CD14-positive monocyte (primary cell): ENCODE measurements at regions not wholly inside any gene's neighbourhood (a gene's known extent, or its start where the extent isn't known, plus 50 kb on each side); places are given as distances from the start of the nearest gene placed in this dataset.

Experiments
- DNase-seq, 3 donors: peaks; one replicate each; pipeline ENCODE4 v3.0.0-alpha.2; 2011 to 2022
- H2AFZ ChIP-seq: 2 replicates; pipeline ENCODE4 v1.6.0; 2012; ENCODE audit warnings: mild to moderate bottlenecking, low read depth, low read length, inconsistent platforms; ENCODE audit not compliant: insufficient read depth, poor library complexity, severe bottlenecking
- H3K27ac ChIP-seq, 2 donors: 1 replicate in 1 of 2; 2 replicates in 1 of 2; pipeline ENCODE4 v1.5.1; 2012 to 2013; ENCODE audit warnings: low read length in 2 of 2, control low read depth in 1 of 2, inconsistent platforms in 1 of 2, low read depth in 1 of 2, mild to moderate bottlenecking in 1 of 2
- H3K27me3 ChIP-seq, 2 donors: one replicate each; pipeline versions ENCODE4 v1.6.0 to v1.6.1; 2011 to 2013; ENCODE audit warnings: low read length in 2 of 2; ENCODE audit not compliant: control insufficient read depth in 2 of 2, insufficient read depth in 2 of 2
- H3K36me3 ChIP-seq, 2 donors: replicated peaks in 1 of 2; 1 replicate in 1 of 2; 2 replicates in 1 of 2; pipeline versions ENCODE4 v1.5.1 to v1.6.1; 2012 to 2013; ENCODE audit warnings: low read length in 2 of 2, control low read depth in 1 of 2, inconsistent platforms in 1 of 2, mild to moderate bottlenecking in 1 of 2; ENCODE audit not compliant: insufficient read depth in 2 of 2, control insufficient read depth in 1 of 2
- H3K4me1 ChIP-seq, 2 donors: 1 replicate in 1 of 2; 2 replicates in 1 of 2; pipeline versions ENCODE4 v1.5.1 to v1.6.1; 2012 to 2013; ENCODE audit warnings: low read length in 2 of 2, control low read depth in 1 of 2, inconsistent platforms in 1 of 2, mild to moderate bottlenecking in 1 of 2, moderate library complexity in 1 of 2; ENCODE audit not compliant: insufficient read depth in 2 of 2, control insufficient read depth in 1 of 2
- H3K4me2 ChIP-seq: replicated peaks from 2 replicates; pipeline ENCODE3; 2012; ENCODE audit warnings: low read length, moderate library complexity, mild to moderate bottlenecking; ENCODE audit not compliant: poor library complexity, severe bottlenecking; ENCODE audit errors: extremely low read depth
- H3K4me3 ChIP-seq, 3 experiments: fragments of 200-600 bp in 1 of 3; sonication (generic) in 1 of 3; replicated peaks in 1 of 3; 1 replicate in 2 of 3; 2 replicates in 1 of 3; pipeline ENCODE4 v1.5.1; 2011 to 2013; ENCODE audit warnings: low read length in 3 of 3, mild to moderate bottlenecking in 3 of 3, control low read depth in 2 of 3, low read depth in 2 of 3, inconsistent platforms in 1 of 3, moderate library complexity in 1 of 3
- H3K79me2 ChIP-seq: 2 replicates; pipeline ENCODE4 v1.6.0; 2012; ENCODE audit warnings: mild to moderate bottlenecking, control low read depth, inconsistent platforms, low read length, moderate library complexity; ENCODE audit not compliant: insufficient read depth
- H3K9ac ChIP-seq: 2 replicates; pipeline ENCODE4 v1.6.0; 2017; ENCODE audit warnings: low read length, mild to moderate bottlenecking; ENCODE audit not compliant: insufficient read depth, poor library complexity, severe bottlenecking
- H3K9me3 ChIP-seq, 2 donors: replicated peaks in 1 of 2; 1 replicate in 1 of 2; 2 replicates in 1 of 2; pipeline versions ENCODE4 v1.5.1 to v1.6.1; 2012 to 2013; ENCODE audit warnings: low read length in 2 of 2, control low read depth in 1 of 2; ENCODE audit not compliant: control insufficient read depth in 1 of 2, insufficient read depth in 1 of 2
- H4K20me1 ChIP-seq: 2 replicates; pipeline ENCODE4 v1.6.0; 2012; ENCODE audit warnings: mild to moderate bottlenecking, low read length, control low read depth, moderate library complexity; ENCODE audit not compliant: insufficient read depth
- H3K27ac Mint-ChIP-seq, 7 donors: one replicate each; pipeline ENCODE4 v1.8.0; 2020; ENCODE audit warnings: mild to moderate bottlenecking in 7 of 7, mixed read lengths in 7 of 7, moderate library complexity in 6 of 7, inconsistent platforms in 2 of 7
- H3K27me3 Mint-ChIP-seq, 3 donors: one replicate each; pipeline ENCODE4 v1.8.0; 2021 to 2022; ENCODE audit warnings: low read depth in 3 of 3, mild to moderate bottlenecking in 3 of 3, mixed read lengths in 3 of 3, moderate library complexity in 3 of 3, inconsistent platforms in 1 of 3
- H3K36me3 Mint-ChIP-seq, 2 donors: one replicate each; pipeline ENCODE4 v1.8.0; 2020; ENCODE audit warnings: mixed read lengths in 2 of 2, inconsistent platforms in 1 of 2, mild to moderate bottlenecking in 1 of 2
- H3K4me1 Mint-ChIP-seq: one replicate; pipeline ENCODE4 v1.8.0; 2020; ENCODE audit warnings: mild to moderate bottlenecking, mixed read lengths
- H3K4me3 Mint-ChIP-seq, 2 donors: one replicate each; pipeline ENCODE4 v1.8.0; 2020; ENCODE audit warnings: mild to moderate bottlenecking in 2 of 2, mixed read lengths in 2 of 2, moderate library complexity in 1 of 2
- H3K9me3 Mint-ChIP-seq, 7 donors: one replicate each; pipeline ENCODE4 v1.8.0; 2020 to 2022; ENCODE audit warnings: mixed read lengths in 7 of 7, mild to moderate bottlenecking in 6 of 7, moderate library complexity in 6 of 7, inconsistent platforms in 2 of 7
- WGBS: methylation state at CpG from one replicate; pipeline ENCODE4 v1.1.5; 2013; ENCODE audit warnings: missing lambda C conversion rate; ENCODE audit not compliant: insufficient coverage; 5-methylcytosine and 5-hydroxymethylcytosine counted together
- intact Hi-C, 2 donors: fragments of 100-400 bp; cut with micrococcal nuclease; formaldehyde crosslinking; loops; one replicate each; pipeline versions ENCODE4 v1.15.0 to v1.15.1; 2023
- TF ChIP-seq, protein P1 (sequence below): fragments of 200-600 bp; IDR thresholded peaks from one replicate; pipeline ENCODE4 v1.8.0; 2022; ENCODE audit warnings: antibody characterized with exemption, mild to moderate bottlenecking

DNA sequence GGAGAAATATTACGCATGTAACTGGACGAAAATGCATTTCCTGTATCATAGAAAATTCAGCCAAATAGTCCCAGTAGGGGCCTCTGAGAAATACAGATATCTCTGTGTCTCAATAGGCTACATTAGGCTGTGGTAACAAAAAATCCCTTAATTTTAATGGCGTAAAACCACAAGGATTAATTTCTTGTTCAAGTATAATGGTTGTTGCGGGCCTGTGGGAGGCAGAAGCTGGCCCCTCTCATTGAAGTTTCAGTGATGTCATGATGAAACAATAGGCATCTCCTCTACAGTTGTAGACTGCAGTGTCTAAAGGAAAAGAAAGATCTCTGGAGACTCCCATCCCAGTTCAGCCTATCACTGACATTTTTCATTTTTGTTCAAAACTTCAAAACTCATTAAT is 1625.6 kb upstream of the C9orf72 start:
- no peak overlapping the region for H2AFZ ChIP-seq
- no peak for DNase-seq
- no peaks in the 10 kb centered on the region for H3K27me3 ChIP-seq
- H3K9ac ChIP-seq: no peak overlapping the region
- no peaks in the 10 kb centered on the region for H3K36me3 ChIP-seq
- no peaks in the 10 kb centered on the region for H3K9me3 ChIP-seq
- no peak overlapping the region for H3K4me3 ChIP-seq
- H3K27ac ChIP-seq: no peak overlapping the region
- Mint-ChIP-seq H3K4me3 (no peak overlapping the region), H3K4me1 (no peaks in the 10 kb centered on the region), H3K27me3 (no peaks in the 10 kb centered on the region), H3K9me3 (no peaks in the 10 kb centered on the region), H3K27ac (no peak overlapping the region), H3K36me3 (no peaks in the 10 kb centered on the region)
- no peaks in the 10 kb centered on the region for H3K4me1 ChIP-seq
- H4K20me1 ChIP-seq: no peaks in the 10 kb centered on the region
- no peaks in the 10 kb centered on the region for H3K79me2 ChIP-seq
- TF ChIP-seq, protein P1, sequence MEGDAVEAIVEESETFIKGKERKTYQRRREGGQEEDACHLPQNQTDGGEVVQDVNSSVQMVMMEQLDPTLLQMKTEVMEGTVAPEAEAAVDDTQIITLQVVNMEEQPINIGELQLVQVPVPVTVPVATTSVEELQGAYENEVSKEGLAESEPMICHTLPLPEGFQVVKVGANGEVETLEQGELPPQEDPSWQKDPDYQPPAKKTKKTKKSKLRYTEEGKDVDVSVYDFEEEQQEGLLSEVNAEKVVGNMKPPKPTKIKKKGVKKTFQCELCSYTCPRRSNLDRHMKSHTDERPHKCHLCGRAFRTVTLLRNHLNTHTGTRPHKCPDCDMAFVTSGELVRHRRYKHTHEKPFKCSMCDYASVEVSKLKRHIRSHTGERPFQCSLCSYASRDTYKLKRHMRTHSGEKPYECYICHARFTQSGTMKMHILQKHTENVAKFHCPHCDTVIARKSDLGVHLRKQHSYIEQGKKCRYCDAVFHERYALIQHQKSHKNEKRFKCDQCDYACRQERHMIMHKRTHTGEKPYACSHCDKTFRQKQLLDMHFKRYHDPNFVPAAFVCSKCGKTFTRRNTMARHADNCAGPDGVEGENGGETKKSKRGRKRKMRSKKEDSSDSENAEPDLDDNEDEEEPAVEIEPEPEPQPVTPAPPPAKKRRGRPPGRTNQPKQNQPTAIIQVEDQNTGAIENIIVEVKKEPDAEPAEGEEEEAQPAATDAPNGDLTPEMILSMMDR: no peak
- no peak overlapping the region for H3K4me2 ChIP-seq
- no CpG with 5 or more reads among the region's 4 CpGs for WGBS
- intact Hi-C loops: no loop called here

- Mint-ChIP-seq H3K36me3 (no peaks in the 10 kb centered on the region), H3K27me3 (no peaks in the 10 kb centered on the region), H3K4me1 (no peaks in the 10 kb centered on the region), H3K4me3 (no peak overlapping the region), H3K9me3 (no peaks in the 10 kb centered on the region), H3K27ac (no peak overlapping the region)
- H3K27me3 ChIP-seq: no peaks in the 10 kb centered on the region
- no peaks in the 10 kb centered on the region for H3K4me1 ChIP-seq
- no peak overlapping the region for H2AFZ ChIP-seq
- no peak overlapping the region for H3K9ac ChIP-seq
- no peak overlapping the region for H3K4me3 ChIP-seq
- H3K4me2 ChIP-seq: no peak overlapping the region
- no peak overlapping the region for H3K27ac ChIP-seq
- WGBS: no CpG with 5 or more reads among the region's 3 CpGs
- DNase-seq: no peak
- TF ChIP-seq, protein P1: no peak
- intact Hi-C loops: no loop called here
- no peaks in the 10 kb centered on the region for H4K20me1 ChIP-seq
- H3K9me3 ChIP-seq: no peaks in the 10 kb centered on the region
- H3K36me3 ChIP-seq: no peaks in the 10 kb centered on the region
- H3K79me2 ChIP-seq: no peaks in the 10 kb centered on the region
Observed at GRCh38 chr9:29199975-29200374, 1626.7 kb upstream of the C9orf72 start.
